Stomach (tissue), 4 donors: ENCODE measurements at regions not wholly inside any gene's neighbourhood (a gene's known extent, or its start where the extent isn't known, plus 50 kb on each side); places are given as distances from the start of the nearest gene placed in this dataset.

Experiments
- POLR2A ChIP-seq, 4 donors: fragments of 450-650 bp; IDR thresholded peaks; one replicate each; pipeline ENCODE4 v1.6.1; 2016; ENCODE audit warnings: antibody characterized with exemption in 4 of 4, control low read depth in 2 of 4, mild to moderate bottlenecking in 1 of 4, moderate library complexity in 1 of 4
- POLR2AphosphoS5 ChIP-seq, 3 donors: sonication (generic); formaldehyde crosslinking; IDR thresholded peaks; one replicate each; pipeline ENCODE4 v1.6.1; 2016; ENCODE audit warnings: antibody characterized with exemption in 3 of 3

GRCh38 chr4:160175064-160175643, 1072.3 kb downstream of the RAPGEF2 start:
- no peak for TF ChIP-seq POLR2AphosphoS5 (IDR thresholded peaks at IDR 0.05)
- no peak for TF ChIP-seq POLR2A (IDR thresholded peaks at IDR 0.05)
